Testis (tissue), 2 donors: ENCODE measurements at regions not wholly inside any gene's neighbourhood (a gene's known extent, or its start where the extent isn't known, plus 50 kb on each side); places are given as distances from the start of the nearest gene placed in this dataset.

Source experiments
- CTCF ChIP-seq, 3 experiments: fragments of 450-650 bp in 2 of 3; fragments of 200-600 bp in 1 of 3; sonication (generic) in 1 of 3; IDR thresholded peaks; one replicate each; pipeline ENCODE4 v1.5.1; 2016 to 2019; ENCODE audit warnings: antibody characterized with exemption in 3 of 3, mild to moderate bottlenecking in 2 of 3, moderate library complexity in 1 of 3
- POLR2A ChIP-seq: fragments of 450-650 bp; IDR thresholded peaks from one replicate; pipeline ENCODE4 v1.6.1; 2017; ENCODE audit warnings: antibody characterized with exemption, mild to moderate bottlenecking, moderate library complexity

- TF ChIP-seq CTCF (IDR thresholded peaks at IDR 0.05), result no peak
- TF ChIP-seq POLR2A, result no peak
Measured at GRCh38 chr5:3784854-3785253, 189.2 kb downstream of the IRX1 start.
